Upper lobe of left lung (tissue), 4 donors: ENCODE measurements at regions not wholly inside any gene's neighbourhood (a gene's known extent, or its start where the extent isn't known, plus 50 kb on each side); places are given as distances from the start of the nearest gene placed in this dataset.
A peak's percentile ranks its signal among the peaks of the same experiment; 100 is the strongest.

Experiments
- EP300 ChIP-seq, 4 donors: sonication (generic); formaldehyde crosslinking; IDR thresholded peaks; one replicate each; pipeline ENCODE4 v1.5.1; 2017; ENCODE audit warnings: antibody characterized with exemption in 4 of 4, control low read depth in 2 of 4
- POLR2AphosphoS5 ChIP-seq, 2 donors: sonication (generic); formaldehyde crosslinking; IDR thresholded peaks; one replicate each; pipeline ENCODE4 v1.5.1; 2017; ENCODE audit warnings: antibody characterized with exemption in 2 of 2
- TF ChIP-seq, protein P1 (sequence below), 6 experiments: fragments of 450-650 bp in 4 of 6; fragments of 200-600 bp in 2 of 6; sonication (generic) in 2 of 6; IDR thresholded peaks; one replicate each; pipeline ENCODE4 v1.5.1; 2016 to 2019; ENCODE audit warnings: antibody characterized with exemption in 6 of 6

GRCh38 chr13:26946684-26947343, 186.2 kb upstream of the GPR12 start:
- TF ChIP-seq, protein P1, sequence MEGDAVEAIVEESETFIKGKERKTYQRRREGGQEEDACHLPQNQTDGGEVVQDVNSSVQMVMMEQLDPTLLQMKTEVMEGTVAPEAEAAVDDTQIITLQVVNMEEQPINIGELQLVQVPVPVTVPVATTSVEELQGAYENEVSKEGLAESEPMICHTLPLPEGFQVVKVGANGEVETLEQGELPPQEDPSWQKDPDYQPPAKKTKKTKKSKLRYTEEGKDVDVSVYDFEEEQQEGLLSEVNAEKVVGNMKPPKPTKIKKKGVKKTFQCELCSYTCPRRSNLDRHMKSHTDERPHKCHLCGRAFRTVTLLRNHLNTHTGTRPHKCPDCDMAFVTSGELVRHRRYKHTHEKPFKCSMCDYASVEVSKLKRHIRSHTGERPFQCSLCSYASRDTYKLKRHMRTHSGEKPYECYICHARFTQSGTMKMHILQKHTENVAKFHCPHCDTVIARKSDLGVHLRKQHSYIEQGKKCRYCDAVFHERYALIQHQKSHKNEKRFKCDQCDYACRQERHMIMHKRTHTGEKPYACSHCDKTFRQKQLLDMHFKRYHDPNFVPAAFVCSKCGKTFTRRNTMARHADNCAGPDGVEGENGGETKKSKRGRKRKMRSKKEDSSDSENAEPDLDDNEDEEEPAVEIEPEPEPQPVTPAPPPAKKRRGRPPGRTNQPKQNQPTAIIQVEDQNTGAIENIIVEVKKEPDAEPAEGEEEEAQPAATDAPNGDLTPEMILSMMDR (IDR thresholded peaks at IDR 0.05), result peak in 5 of 6 experiments; percentile 38 to 86 (median 75)
- no peak for TF ChIP-seq POLR2AphosphoS5 (IDR thresholded peaks at IDR 0.05)
- no peak for TF ChIP-seq EP300 (IDR thresholded peaks at IDR 0.05)
